ENCODE measurements at regions not wholly inside any gene's neighbourhood (a gene's known extent, or its start where the extent isn't known, plus 50 kb on each side); places are given as distances from the start of the nearest gene placed in this dataset.

- TF ChIP-seq POLR2A (IDR thresholded peaks at IDR 0.05) (no peak), CTCF (IDR thresholded peaks at IDR 0.05) (no peak)
Observed at GRCh38 chr18:45512363-45512953, 102.8 kb upstream of the SLC14A2 start.

Measured in breast epithelium (tissue), 3 donors.